ENCODE measurements at regions not wholly inside any gene's neighbourhood (a gene's known extent, or its start where the extent isn't known, plus 50 kb on each side); places are given as distances from the start of the nearest gene placed in this dataset.

- DNase-seq (ENCODE audit: low read depth in 2 of 2): no peak
These were observed 217.5 kb upstream of the RIOK2 start for GRCh38 chr5:97400537-97400936.

DNA sequence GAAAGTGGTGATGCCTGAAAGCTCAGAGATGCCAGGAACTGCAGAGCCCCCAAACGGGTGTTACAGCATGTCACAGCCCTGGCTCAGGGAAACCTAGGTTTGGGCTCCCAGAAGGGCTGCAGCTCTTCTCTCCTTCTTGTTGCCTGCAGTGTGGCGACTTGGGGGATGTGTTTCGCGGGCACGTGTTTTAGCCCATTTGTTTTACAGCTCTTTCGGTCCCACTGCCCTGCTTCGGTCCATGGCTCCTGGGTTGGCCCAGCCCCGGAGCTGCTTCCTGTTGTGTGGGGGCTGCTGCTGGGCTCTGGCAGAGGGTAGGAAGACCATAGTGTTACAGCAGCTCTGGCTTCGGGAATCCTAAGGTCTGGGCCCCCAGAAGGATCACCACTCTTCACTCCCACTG is 222.9 kb upstream of the RIOK2 start:
- DNase-seq (ENCODE audit: low read depth in 2 of 2): no peak

- no peak for DNase-seq (ENCODE audit: low read depth in 2 of 2)
These were observed 224.1 kb upstream of the RIOK2 start for GRCh38 chr5:97406946-97407676.

GRCh38 chr5:97408331-97408730 is 225.3 kb upstream of the RIOK2 start:
- DNase-seq (ENCODE audit: low read depth in 2 of 2): no peak

DNA sequence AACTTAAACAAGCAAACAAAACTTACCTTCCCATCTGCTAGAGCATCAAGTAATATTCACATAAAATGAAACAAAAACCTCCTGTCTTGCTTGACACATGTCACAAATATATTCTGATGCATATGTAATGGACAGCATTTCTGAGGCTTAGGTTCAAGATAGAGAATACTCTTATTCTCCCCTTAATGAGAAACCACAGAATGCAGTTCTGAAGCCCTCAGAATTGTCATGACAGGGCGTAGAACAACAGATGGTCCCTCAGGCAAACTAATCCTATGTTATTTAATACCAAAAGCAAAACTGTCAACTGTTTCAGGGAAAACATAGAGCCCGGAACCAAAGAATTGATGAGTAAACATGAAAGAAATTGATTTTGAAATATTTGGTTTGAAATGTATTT is 229.9 kb upstream of the RIOK2 start:
- no peak for DNase-seq (ENCODE audit: low read depth in 2 of 2)

- DNase-seq (ENCODE audit: low read depth in 2 of 2): no peak
These were observed 234.9 kb upstream of the RIOK2 start for GRCh38 chr5:97417986-97418385.

DNA sequence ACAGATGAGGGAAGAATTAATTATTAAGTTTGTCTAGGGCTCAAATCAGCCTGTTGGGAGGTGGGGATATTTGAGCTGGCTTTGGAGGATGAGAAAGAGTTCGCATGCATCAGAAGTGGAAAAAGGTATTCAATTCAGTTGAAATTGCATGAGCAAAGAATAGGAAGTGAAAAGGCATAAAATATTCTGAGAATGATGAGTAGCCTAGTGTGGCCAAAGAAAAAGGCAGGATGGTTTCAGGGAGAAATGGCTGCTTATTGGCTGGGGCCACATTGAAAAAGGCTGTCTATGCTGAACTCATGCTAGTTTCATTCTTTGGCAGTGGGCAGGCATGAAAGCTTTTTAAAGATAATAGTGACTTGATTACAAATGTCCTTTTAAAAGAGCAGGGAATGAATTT is 235.4 kb upstream of the RIOK2 start:
- no peak for DNase-seq (ENCODE audit: low read depth in 2 of 2)

- DNase-seq (ENCODE audit: low read depth in 2 of 2): no peak
These were observed 237.6 kb upstream of the RIOK2 start for GRCh38 chr5:97420646-97421045.

GRCh38 chr5:97422678-97423077 is 239.6 kb upstream of the RIOK2 start:
- DNase-seq (ENCODE audit: low read depth in 2 of 2): no peak

DNA sequence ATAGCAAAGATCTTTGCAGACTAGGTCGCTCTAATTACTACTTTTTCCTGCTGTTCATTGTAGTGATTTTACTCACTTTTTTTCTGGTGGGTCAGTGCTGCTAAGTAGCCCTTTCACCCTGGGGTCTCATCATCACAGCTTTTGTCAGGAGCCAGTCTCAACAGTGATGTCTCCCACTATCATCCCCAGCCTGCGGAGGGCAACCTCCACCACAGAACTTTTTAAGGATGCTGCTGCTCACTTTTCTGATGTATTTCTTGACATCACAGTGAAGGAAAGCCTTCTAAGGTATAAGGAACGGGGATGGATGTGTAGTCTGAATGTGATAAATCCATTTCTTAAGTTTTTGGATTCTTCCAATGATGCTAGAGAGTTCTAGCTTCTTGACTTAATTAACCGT is 242.5 kb upstream of the RIOK2 start:
- peak; percentile 18 to 51 for DNase-seq (ENCODE audit: low read depth in 2 of 2)

DNA sequence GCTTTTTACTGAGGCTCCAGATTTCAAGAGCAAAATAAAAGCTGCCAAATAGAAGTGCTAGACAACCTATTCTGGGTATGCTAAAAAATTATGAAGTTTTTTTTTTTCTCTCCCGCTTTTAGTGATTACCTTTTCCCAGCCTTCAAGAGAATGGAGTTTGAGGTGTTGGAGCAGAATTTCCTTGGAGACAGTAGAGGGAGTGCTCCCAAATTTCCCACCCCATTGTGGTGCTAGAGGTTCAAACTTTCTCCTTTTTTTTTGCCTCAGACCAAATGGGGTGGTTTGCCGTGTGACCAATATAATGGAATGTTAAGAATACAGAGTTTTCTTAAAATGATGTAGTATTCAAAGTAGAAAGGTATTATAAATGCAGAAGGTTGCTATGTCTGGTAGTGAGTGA is 244.2 kb upstream of the RIOK2 start:
- no peak for DNase-seq (ENCODE audit: low read depth in 2 of 2)

GRCh38 chr5:97434021-97434420 is 251.0 kb upstream of the RIOK2 start:
- no peak for DNase-seq (ENCODE audit: low read depth in 2 of 2)

DNA sequence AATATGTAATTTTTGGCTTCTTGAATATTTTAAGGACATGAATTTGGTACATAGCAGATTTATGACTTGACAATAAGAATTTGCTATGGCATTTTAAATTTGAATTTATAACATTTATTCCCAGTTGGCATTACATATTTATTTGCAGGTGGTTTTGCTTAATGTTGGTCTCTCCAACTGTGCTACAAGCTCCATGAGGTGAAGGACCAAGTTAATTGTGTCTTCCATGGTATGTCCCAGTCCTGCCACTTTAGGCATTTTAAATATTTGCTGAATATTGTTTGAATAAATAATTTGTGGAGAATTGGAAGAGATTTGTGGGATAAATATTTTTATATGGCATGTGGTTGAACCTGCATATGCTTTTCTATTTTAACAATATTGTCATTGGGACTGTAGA is 253.4 kb upstream of the RIOK2 start:
- DNase-seq (ENCODE audit: low read depth in 2 of 2): no peak

GRCh38 chr5:97443740-97444139 is 260.7 kb upstream of the RIOK2 start:
- no peak for DNase-seq (ENCODE audit: low read depth in 2 of 2)

DNA sequence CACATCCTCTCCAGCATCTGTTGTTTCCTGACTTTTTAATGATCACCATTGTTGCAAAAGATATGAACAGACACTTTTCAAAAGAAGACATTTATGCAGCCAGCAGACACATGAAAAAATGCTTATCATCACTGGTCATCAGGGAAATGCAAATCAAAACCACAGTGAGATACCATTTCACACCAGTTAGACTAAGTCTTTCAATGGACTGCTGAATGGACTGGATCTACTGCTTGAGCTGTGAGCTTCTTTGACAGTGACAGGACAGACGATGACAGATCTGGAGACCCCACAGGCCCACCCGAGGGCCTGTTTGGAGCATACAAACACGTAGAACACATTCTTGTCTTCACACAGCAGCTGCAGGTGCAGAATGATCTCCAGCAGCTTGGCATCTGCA is 266.1 kb upstream of the RIOK2 start:
- DNase-seq (ENCODE audit: low read depth in 2 of 2): no peak

DNA sequence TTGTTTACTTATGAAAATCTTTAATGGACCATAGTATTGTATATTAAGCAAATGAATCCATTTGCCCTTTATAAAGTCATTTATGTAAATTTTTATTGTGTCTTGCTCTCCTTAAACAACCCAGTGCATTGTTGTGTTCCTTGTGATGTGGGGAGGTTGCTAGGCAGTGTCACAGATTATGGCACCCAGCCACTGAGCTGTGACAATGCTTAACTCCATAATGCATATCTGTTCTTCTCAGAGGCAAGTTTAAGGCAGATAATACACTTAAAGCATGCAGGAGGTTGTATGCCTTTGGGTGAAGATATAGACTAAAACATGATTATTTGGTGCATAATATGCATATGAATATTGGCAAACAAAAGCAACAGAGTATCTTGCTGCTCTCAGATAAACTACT is 269.6 kb upstream of the RIOK2 start:
- no peak for DNase-seq (ENCODE audit: low read depth in 2 of 2)

GRCh38 chr5:97453263-97453662 is 270.2 kb upstream of the RIOK2 start:
- no peak for DNase-seq (ENCODE audit: low read depth in 2 of 2)

DNA sequence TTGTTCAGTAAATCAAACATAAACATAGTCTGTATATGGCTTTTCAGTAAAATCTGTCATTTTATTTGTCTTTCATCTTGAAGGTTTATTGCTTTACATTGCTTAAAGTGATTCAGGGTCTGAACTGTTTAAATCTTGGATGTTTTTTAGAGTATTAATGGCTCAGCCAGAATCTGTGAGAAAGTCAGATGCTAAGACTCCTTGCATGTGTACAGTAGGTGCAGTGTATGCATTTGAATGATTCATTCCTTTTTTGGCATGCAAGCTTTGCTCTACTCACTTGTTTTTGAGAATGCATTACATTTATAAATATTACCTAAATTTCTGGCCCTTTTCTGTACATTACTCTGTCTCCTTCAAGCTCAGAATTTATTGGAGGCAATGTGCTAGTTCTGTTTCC is 271.0 kb upstream of the RIOK2 start:
- DNase-seq (ENCODE audit: low read depth in 2 of 2): no peak

DNA sequence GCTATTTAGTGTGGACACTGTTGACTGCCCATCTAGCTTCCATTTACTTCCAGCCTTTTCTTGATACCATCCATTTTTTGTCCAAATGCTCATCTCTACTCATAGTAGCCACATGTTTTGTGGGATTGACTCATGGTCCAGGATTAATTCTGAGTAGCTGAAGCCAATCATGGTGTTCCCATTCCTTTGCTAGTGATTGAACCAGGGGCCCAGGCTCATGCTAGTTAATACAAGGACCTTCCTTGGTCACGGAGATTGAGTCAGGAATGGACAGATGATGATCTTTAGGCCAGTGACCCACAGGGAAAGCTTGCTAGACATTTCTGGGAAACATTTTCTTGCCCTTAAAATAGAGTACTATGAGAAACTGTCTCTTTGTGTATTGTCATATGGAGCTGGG is 272.9 kb upstream of the RIOK2 start:
- no peak for DNase-seq (ENCODE audit: low read depth in 2 of 2)

DNA sequence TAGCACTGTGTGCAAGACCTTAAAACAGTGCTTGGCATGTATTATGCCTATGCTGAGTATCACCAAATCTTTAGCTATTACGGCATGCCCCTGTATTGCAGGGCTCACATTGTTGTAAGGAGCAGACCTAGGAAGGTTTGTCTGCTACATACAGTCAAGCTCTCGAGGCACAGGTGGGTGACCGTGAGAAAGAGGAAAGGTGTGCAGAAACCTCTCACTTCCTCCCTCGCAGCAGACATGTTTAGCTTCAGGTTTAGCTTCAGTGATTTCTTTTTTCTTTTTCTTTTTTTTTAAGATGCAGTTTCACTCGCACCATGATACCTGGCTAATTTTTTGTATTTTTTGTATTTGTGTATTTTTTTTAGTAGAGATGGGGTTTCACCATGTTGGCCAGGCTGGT is 275.8 kb upstream of the RIOK2 start:
- DNase-seq (ENCODE audit: low read depth in 2 of 2): no peak

- DNase-seq (ENCODE audit: low read depth in 2 of 2): no peak
These were observed 288.9 kb upstream of the RIOK2 start for GRCh38 chr5:97471951-97472350.

GRCh38 chr5:97475847-97476246 is 292.8 kb upstream of the RIOK2 start:
- no peak for DNase-seq (ENCODE audit: low read depth in 2 of 2)

GRCh38 chr5:97476852-97477534 is 293.9 kb upstream of the RIOK2 start:
- no peak for DNase-seq (ENCODE audit: low read depth in 2 of 2)

DNA sequence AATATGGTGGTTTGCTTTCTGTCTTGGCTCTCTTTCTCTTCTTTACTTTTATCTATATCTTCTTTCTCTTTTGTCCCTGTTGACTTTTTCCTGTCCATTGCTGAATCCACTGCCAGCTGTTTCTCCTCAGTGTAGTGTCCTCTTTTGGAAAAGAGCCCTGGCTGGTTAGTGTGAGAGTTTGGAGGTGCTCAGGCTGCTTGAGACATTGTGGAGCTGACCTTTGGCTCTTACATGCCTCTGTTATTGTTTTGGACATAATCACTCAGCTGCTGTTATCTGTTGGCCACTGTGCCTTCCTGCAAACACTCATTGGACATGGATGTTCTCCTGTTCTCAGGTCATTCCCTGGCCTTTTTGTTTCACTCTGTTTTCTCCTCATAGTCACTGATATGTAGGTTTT is 295.4 kb upstream of the RIOK2 start:
- DNase-seq (ENCODE audit: low read depth in 2 of 2): peak in 1 of 2 donors; percentile 24
